HepG2 (cell line): ENCODE measurements at regions not wholly inside any gene's neighbourhood (a gene's known extent, or its start where the extent isn't known, plus 50 kb on each side); places are given as distances from the start of the nearest gene placed in this dataset.

Source experiments
- ARID5B ChIP-seq: IDR thresholded peaks from 2 replicates; pipeline ENCODE4 v1.4.0; 2020; ENCODE audit warnings: mild to moderate bottlenecking, missing genetic modification reagents
- CEBPB ChIP-seq: IDR thresholded peaks from 2 replicates; pipeline ENCODE4 v1.6.1; 2011; ENCODE audit warnings: low read depth, low read length, improper control_type of control experiment, borderline replicate concordance
- CREB1 ChIP-seq, 2 experiments: fragments of 450-650 bp in 1 of 2; IDR thresholded peaks; 2 replicates each; pipeline ENCODE4 v1.6.1; 2016 to 2017; ENCODE audit warnings: control low read depth in 1 of 2, mild to moderate bottlenecking in 1 of 2, missing compliant biosample characterization in 1 of 2, missing genetic modification characterization in 1 of 2
- CSRNP1 ChIP-seq: sonication (generic); formaldehyde crosslinking; IDR thresholded peaks from 2 replicates; pipeline ENCODE4 v1.8.1; 2023; ENCODE audit warnings: mild to moderate bottlenecking, missing genetic modification reagents
- DRAP1 ChIP-seq: IDR thresholded peaks from 2 replicates; pipeline ENCODE4 v1.6.1; 2016; ENCODE audit warnings: missing genetic modification reagents, missing compliant biosample characterization
- FOXA1 ChIP-seq, 2 experiments: fragments of 450-650 bp in 1 of 2; sonication (generic) in 1 of 2; formaldehyde crosslinking in 1 of 2; IDR thresholded peaks; 2 replicates each; pipeline versions ENCODE4 v1.4.0 to v1.6.1; 2016 to 2020; ENCODE audit warnings: missing genetic modification reagents in 1 of 2
- FOXJ3 ChIP-seq: sonication (generic); formaldehyde crosslinking; IDR thresholded peaks from 2 replicates; pipeline ENCODE4 v1.4.0; 2020; ENCODE audit warnings: missing genetic modification reagents, mild to moderate bottlenecking, borderline replicate concordance
- LCORL ChIP-seq, 2 experiments: fragments of 450-650 bp in 1 of 2; sonication (generic) in 1 of 2; formaldehyde crosslinking in 1 of 2; IDR thresholded peaks; 2 replicates each; pipeline versions ENCODE4 v1.5.0 to v1.6.1; 2017 to 2020; ENCODE audit warnings: antibody characterized with exemption in 1 of 2, missing genetic modification reagents in 1 of 2
- MNT ChIP-seq: fragments of 450-650 bp; IDR thresholded peaks from 2 replicates; pipeline ENCODE4 v1.6.1; 2016
- MTERF4 ChIP-seq: sonication (generic); formaldehyde crosslinking; IDR thresholded peaks from 2 replicates; pipeline ENCODE4 v1.8.0; 2023; ENCODE audit warnings: mild to moderate bottlenecking, missing genetic modification reagents
- MZF1 ChIP-seq: sonication (generic); formaldehyde crosslinking; IDR thresholded peaks from 2 replicates; pipeline ENCODE4 v1.8.1; 2023; ENCODE audit warnings: mild to moderate bottlenecking, missing genetic modification reagents, borderline replicate concordance
- SRY ChIP-seq: sonication (generic); formaldehyde crosslinking; IDR thresholded peaks from 2 replicates; pipeline ENCODE4 v1.8.0; 2022; ENCODE audit warnings: mild to moderate bottlenecking, missing genetic modification reagents
- TEAD3 ChIP-seq: optimal IDR thresholded peaks from 2 replicates; pipeline ENCODE3; 2016; ENCODE audit warnings: borderline replicate concordance
- TSC22D2 ChIP-seq: sonication (generic); formaldehyde crosslinking; IDR thresholded peaks from 2 replicates; pipeline ENCODE4 v1.5.1; 2020; ENCODE audit warnings: missing genetic modification reagents, mild to moderate bottlenecking, borderline replicate concordance
- ZNF44 ChIP-seq: sonication (generic); formaldehyde crosslinking; IDR thresholded peaks from 2 replicates; pipeline ENCODE4 v1.5.1; 2020; ENCODE audit warnings: mild to moderate bottlenecking, missing genetic modification reagents
- ZNF607 ChIP-seq: sonication (generic); formaldehyde crosslinking; IDR thresholded peaks from 2 replicates; pipeline ENCODE4 v1.5.1; 2020; ENCODE audit warnings: missing genetic modification reagents, mild to moderate bottlenecking, borderline replicate concordance
- ZNF652 ChIP-seq: IDR thresholded peaks from 2 replicates; pipeline ENCODE4 v1.6.1; 2016; ENCODE audit warnings: low read depth, borderline replicate concordance
- ZNF678 ChIP-seq: sonication (generic); formaldehyde crosslinking; IDR thresholded peaks from 2 replicates; pipeline ENCODE4 v1.4.0; 2020; ENCODE audit warnings: mild to moderate bottlenecking, missing genetic modification reagents

GRCh38 chr19:56974556-56975207 is 134.2 kb upstream of the PEG3 start (continued):
- peak; percentile 57 for TF ChIP-seq DRAP1 (CRISPR knock-in tag)
- TF ChIP-seq ZNF678 (CRISPR knock-in tag): no peak
- no peak for TF ChIP-seq TSC22D2 (CRISPR knock-in tag)
- TF ChIP-seq ZNF652 (CRISPR knock-in tag): peak; percentile 27; the same call in 1 of the 2 replicates
- no peak for TF ChIP-seq FOXA1 (IDR thresholded peaks at IDR 0.05)
- peak; percentile 49; the same call in 1 of the 2 replicates for TF ChIP-seq FOXA1 (CRISPR knock-in tag; IDR thresholded peaks at IDR 0.05)
- TF ChIP-seq ZNF44 (CRISPR knock-in tag): no peak
- TF ChIP-seq ZNF607 (CRISPR knock-in tag): no peak
- TF ChIP-seq SRY (CRISPR knock-in tag): no peak; the same call in 1 of the 2 replicates
- TF ChIP-seq MNT: 0 out of 2 replicates have a peak, but pooled peaks have one; percentile 18
- no peak for TF ChIP-seq MTERF4
- TF ChIP-seq CREB1 (IDR thresholded peaks at IDR 0.05): peak; percentile 30
- TF ChIP-seq CREB1 (CRISPR knock-in tag; IDR thresholded peaks at IDR 0.05): peak; percentile 32; the same call in 1 of the 2 replicates
- peak; percentile 56; the same call in 1 of the 2 replicates for TF ChIP-seq FOXJ3 (CRISPR knock-in tag)
- TF ChIP-seq LCORL (IDR thresholded peaks at IDR 0.05): 0 out of 2 replicates have a peak, but pooled peaks have one; percentile 21
- peak; percentile 83 for TF ChIP-seq LCORL (CRISPR knock-in tag; IDR thresholded peaks at IDR 0.05)
- TF ChIP-seq CSRNP1: no peak
- TF ChIP-seq CEBPB: no peak
- no peak for TF ChIP-seq MZF1
- TF ChIP-seq TEAD3 (CRISPR knock-in tag): peak; percentile 90
- TF ChIP-seq ARID5B (CRISPR knock-in tag): peak; percentile 88
